Psoas muscle (tissue), 7 donors: ENCODE measurements at regions not wholly inside any gene's neighbourhood (a gene's known extent, or its start where the extent isn't known, plus 50 kb on each side); places are given as distances from the start of the nearest gene placed in this dataset.

Experiments used
- ATAC-seq, 4 donors: fragments of 200-7000 bp; cut with Tn5 transposase; one replicate each; pipeline ENCODE4 v1.9.1; 2020; ENCODE audit warnings: moderate library complexity in 3 of 4, mild to moderate bottlenecking in 2 of 4
- DNase-seq, 2 donors: peaks; one replicate each; pipeline ENCODE4 v3.0.0-alpha.2; 2020
- H3K27ac ChIP-seq: fragments of 200-600 bp; one replicate; pipeline ENCODE4 v1.8.0; 2022
- H3K27me3 ChIP-seq, 3 donors: fragments of 200-600 bp in 1 of 3; one replicate each; pipeline versions ENCODE4 v1.6.1 to v1.8.0; 2013 to 2022; ENCODE audit warnings: low read length in 2 of 3, mild to moderate bottlenecking in 2 of 3, moderate library complexity in 1 of 3; ENCODE audit not compliant: insufficient read depth in 3 of 3
- H3K36me3 ChIP-seq, 2 donors: fragments of 200-600 bp in 1 of 2; one replicate each; pipeline versions ENCODE4 v1.6.1 to v1.8.0; 2013 to 2022; ENCODE audit warnings: low read depth in 1 of 2, mild to moderate bottlenecking in 1 of 2, moderate library complexity in 1 of 2; ENCODE audit not compliant: insufficient read depth in 1 of 2
- H3K4me1 ChIP-seq: fragments of 200-600 bp; one replicate; pipeline ENCODE4 v1.8.0; 2022
- H3K4me3 ChIP-seq: fragments of 200-600 bp; one replicate; pipeline ENCODE4 v1.8.0; 2022; ENCODE audit warnings: mild to moderate bottlenecking
- H3K9me3 ChIP-seq: fragments of 200-600 bp; one replicate; pipeline ENCODE4 v1.8.0; 2022
- WGBS, 3 donors: extraction: QIAGEN DNeasy Blood & Tissue Kit; methylation state at CpG; one replicate each; pipeline versions ENCODE4 v1.1.6 to v1.1.7; 2013; 5-methylcytosine and 5-hydroxymethylcytosine counted together
- intact Hi-C, 2 donors: fragments of 100-400 bp; cut with DNase I; formaldehyde crosslinking; loops; one replicate each; pipeline versions ENCODE4 v1.11.0 to v1.14.2; 2022
- TF ChIP-seq, protein P1 (sequence below): fragments of 200-600 bp; IDR thresholded peaks from one replicate; pipeline ENCODE4 v1.8.0; 2022; ENCODE audit warnings: antibody characterized with exemption
- donor health status: healthy with polysubstance abuse.
- donor health status: DM: no; HTN: no; CAD: no; lungs with moderate emphysema.
- donor health status: Bipolar disorder and iron deficiency.
- donor health status: healthy.
- donor health status: DM: yes; HTN: yes; CAD: no.
- donor health status: DM: no; HTN: no; CAD: no.
- donor health status: DM: yes; HTN: yes; CAD: no.

DNA sequence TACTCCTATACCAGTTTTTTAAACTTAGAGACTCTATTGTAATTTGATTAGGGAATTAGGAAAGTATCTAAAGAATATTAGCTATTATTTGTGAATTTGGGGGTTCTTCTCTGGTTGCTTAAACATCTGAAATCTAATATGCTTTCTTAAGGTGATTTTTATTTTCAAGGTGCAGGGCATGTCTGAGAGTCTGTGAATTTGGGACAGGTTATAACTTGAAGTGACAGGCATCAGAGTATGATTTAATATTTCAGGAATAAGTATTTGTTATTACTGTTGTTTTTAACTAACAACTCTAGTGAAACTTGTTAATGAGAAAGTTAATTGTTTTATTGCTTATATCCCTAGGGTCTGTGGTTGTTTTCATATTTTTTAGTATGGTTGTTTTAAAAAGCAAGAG lies 321.6 kb upstream of the EPHA3 start:
- DNase-seq, result no peak
- no peak overlapping the region for H3K27ac ChIP-seq
- H3K9me3 ChIP-seq, result peaks cover 3% of the 10 kb centered on the region
- no peaks in the 10 kb centered on the region for H3K27me3 ChIP-seq
- TF ChIP-seq, protein P1, sequence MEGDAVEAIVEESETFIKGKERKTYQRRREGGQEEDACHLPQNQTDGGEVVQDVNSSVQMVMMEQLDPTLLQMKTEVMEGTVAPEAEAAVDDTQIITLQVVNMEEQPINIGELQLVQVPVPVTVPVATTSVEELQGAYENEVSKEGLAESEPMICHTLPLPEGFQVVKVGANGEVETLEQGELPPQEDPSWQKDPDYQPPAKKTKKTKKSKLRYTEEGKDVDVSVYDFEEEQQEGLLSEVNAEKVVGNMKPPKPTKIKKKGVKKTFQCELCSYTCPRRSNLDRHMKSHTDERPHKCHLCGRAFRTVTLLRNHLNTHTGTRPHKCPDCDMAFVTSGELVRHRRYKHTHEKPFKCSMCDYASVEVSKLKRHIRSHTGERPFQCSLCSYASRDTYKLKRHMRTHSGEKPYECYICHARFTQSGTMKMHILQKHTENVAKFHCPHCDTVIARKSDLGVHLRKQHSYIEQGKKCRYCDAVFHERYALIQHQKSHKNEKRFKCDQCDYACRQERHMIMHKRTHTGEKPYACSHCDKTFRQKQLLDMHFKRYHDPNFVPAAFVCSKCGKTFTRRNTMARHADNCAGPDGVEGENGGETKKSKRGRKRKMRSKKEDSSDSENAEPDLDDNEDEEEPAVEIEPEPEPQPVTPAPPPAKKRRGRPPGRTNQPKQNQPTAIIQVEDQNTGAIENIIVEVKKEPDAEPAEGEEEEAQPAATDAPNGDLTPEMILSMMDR, result no peak
- H3K36me3 ChIP-seq, result no peaks in the 10 kb centered on the region
- H3K4me3 ChIP-seq, result no peak overlapping the region
- ATAC-seq, result no peak
- H3K4me1 ChIP-seq, result no peaks in the 10 kb centered on the region
- intact Hi-C loops, result no loop called here

DNA sequence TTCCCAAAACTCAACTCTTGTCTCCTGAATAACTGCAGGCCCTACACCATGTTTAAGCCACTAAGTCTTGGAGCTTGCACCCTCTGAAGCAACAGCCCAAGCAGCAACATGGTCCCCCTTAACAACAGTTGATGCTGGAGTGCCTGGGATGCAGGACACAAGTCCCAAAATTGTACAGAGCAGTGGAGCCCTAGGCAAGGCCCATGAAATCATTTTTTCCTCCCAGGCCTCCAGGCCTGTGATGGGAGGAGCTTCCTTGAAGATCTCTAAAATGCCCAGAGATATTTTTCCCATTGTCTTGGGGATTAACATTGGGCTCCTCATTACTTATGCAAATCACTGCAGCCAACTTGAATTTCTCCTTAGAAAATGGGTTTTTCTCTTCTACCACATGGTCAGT lies 311.9 kb upstream of the EPHA3 start:
- intact Hi-C loops, result no loop called here
- Histone ChIP-seq H3K4me3 (no peak overlapping the region), H3K9me3 (no peaks in the 10 kb centered on the region), H3K27ac (no peak overlapping the region), H3K4me1 (no peaks in the 10 kb centered on the region), H3K27me3 (no peaks in the 10 kb centered on the region), H3K36me3 (no peaks in the 10 kb centered on the region)
- TF ChIP-seq, protein P1, result no peak
- DNase-seq, result no peak
- no peak for ATAC-seq

DNA sequence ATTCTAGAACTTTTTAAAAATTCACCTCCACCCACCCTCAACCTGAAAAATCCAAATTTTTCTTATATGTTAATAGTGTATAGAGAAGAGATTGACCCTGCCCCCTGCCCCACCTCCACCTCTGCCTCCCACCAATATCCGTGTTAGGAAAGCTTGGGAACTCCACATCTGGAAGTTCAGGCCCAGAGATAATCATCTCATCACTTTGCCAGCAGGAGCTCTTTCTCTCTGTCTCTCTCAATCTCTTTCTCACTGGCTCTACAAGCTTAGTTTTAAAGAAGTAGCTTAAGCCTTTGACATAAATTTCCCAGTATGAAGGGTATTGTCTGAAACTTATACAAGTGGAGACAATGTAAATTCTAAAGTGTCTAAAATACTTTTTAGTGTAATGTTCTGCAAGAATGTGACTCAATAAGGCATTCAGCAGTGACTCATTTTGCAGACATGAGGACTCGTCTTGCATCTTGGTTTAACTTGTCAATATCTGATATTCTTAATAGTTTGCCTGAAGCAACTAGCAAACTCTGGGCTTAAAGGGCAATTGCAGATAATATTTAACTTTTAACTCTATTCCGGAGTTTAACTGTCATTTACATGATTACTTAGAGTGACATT lies 299.8 kb upstream of the EPHA3 start:
- no peak overlapping the region for H3K4me3 ChIP-seq
- ATAC-seq (no peak), DNase-seq (no peak)
- H3K4me1 ChIP-seq, result no peaks in the 10 kb centered on the region
- no peaks in the 10 kb centered on the region for H3K36me3 ChIP-seq
- WGBS, 3 donors, result 54 to 60% (median 59%) methylated on average over 3 of the region's 3 CpGs
- no peaks in the 10 kb centered on the region for H3K9me3 ChIP-seq
- H3K27ac ChIP-seq, result no peak overlapping the region
- TF ChIP-seq, protein P1, result no peak
- no peaks in the 10 kb centered on the region for H3K27me3 ChIP-seq
- intact Hi-C loops, result no loop called here

DNA sequence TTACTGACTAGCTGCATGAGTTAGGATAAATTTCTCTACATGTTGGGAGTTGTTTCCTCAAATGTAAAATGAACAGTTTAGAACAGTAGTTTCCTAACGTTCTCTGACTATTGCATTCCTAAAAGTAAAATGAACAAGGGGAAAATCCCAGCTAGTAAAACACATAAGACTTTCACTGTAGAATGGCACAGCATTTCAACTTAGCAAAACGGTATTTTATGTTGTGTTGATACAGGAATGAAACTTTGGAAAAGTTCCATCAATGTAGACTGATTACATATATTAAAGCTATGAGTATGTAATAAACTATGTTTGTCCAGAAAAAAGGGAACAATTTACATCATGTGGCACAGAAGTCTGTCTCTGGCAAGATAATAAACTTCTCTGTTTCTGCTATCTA lies 297.4 kb upstream of the EPHA3 start:
- H3K27me3 ChIP-seq, result no peaks in the 10 kb centered on the region
- DNase-seq (no peak), ATAC-seq (no peak)
- no peaks in the 10 kb centered on the region for H3K36me3 ChIP-seq
- no peaks in the 10 kb centered on the region for H3K9me3 ChIP-seq
- no peak overlapping the region for H3K4me3 ChIP-seq
- no peak overlapping the region for H3K27ac ChIP-seq
- intact Hi-C loops, result no loop called here
- WGBS, 3 donors, result 24 to 43% (median 28%) methylated on average over 2 of the region's 2 CpGs
- TF ChIP-seq, protein P1, result no peak
- no peaks in the 10 kb centered on the region for H3K4me1 ChIP-seq

DNA sequence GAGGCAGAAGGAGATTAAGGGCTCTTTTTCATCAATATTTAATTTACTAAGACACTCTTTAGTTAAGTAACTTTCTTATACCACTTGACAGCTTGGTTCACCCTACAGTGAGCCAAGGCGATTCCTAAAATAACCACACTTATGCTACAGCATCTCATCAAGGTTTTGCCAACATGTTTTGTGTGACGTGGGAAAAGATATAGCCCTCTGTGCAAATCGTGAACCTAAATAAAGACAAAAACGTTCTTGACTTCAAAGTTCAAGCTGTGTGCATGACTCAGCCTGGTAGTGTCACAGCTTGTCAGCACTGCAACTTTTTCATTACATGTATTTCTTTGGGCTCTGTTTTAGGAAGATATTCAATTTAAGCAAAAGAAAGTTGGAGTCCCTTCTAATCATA lies 297.0 kb upstream of the EPHA3 start:
- Histone ChIP-seq H3K4me1 (no peaks in the 10 kb centered on the region), H3K27ac (no peak overlapping the region), H3K36me3 (no peaks in the 10 kb centered on the region), H3K9me3 (no peaks in the 10 kb centered on the region), H3K4me3 (no peak overlapping the region), H3K27me3 (no peaks in the 10 kb centered on the region)
- 38 to 58% (median 50%) methylated on average over 4 of the region's 4 CpGs for WGBS, 3 donors
- ATAC-seq (no peak), DNase-seq (no peak)
- TF ChIP-seq, protein P1, result no peak
- intact Hi-C loops, result no loop called here
